ENCODE measurements at regions not wholly inside any gene's neighbourhood (a gene's known extent, or its start where the extent isn't known, plus 50 kb on each side); places are given as distances from the start of the nearest gene placed in this dataset.
A peak's percentile ranks its signal among the peaks of the same experiment; 100 is the strongest.

- H3K36me3 Mint-ChIP-seq = no peaks in the 10 kb centered on the region
- DNase-seq (ENCODE audit: low spot score in 2 of 2) (no peak), ATAC-seq (no peak)
- H3K9me3 Mint-ChIP-seq = no peaks in the 10 kb centered on the region
- H3K27ac Mint-ChIP-seq = no peak overlapping the region
Measured at GRCh38 chr3:150312018-150312657, 96.0 kb upstream of the TSC22D2 start.

- no peaks in the 10 kb centered on the region for H3K9me3 Mint-ChIP-seq
- no peaks in the 10 kb centered on the region for H3K36me3 Mint-ChIP-seq
- DNase-seq (ENCODE audit: low spot score in 2 of 2) (no peak), ATAC-seq (no peak)
- H3K27ac Mint-ChIP-seq = no peak overlapping the region
Measured at GRCh38 chr3:150311156-150311555, 96.9 kb upstream of the TSC22D2 start.

- no peak overlapping the region for H3K27ac Mint-ChIP-seq
- DNase-seq (ENCODE audit: low spot score in 2 of 2) (no peak), ATAC-seq (no peak)
- H3K36me3 Mint-ChIP-seq = no peaks in the 10 kb centered on the region
- no peaks in the 10 kb centered on the region for H3K9me3 Mint-ChIP-seq
Measured at GRCh38 chr3:150309557-150309956, 98.5 kb upstream of the TSC22D2 start.

GRCh38 chr3:150309257-150309542, 98.9 kb upstream of the TSC22D2 start:
- Mint-ChIP-seq H3K27ac (no peak overlapping the region), H3K9me3 (no peaks in the 10 kb centered on the region), H3K36me3 (no peaks in the 10 kb centered on the region)
- ATAC-seq (no peak), DNase-seq (ENCODE audit: low spot score in 2 of 2) (no peak)

GRCh38 chr3:150308481-150309256, 99.4 kb upstream of the TSC22D2 start:
- Mint-ChIP-seq H3K36me3 (no peaks in the 10 kb centered on the region), H3K9me3 (no peaks in the 10 kb centered on the region), H3K27ac (no peak overlapping the region)
- ATAC-seq (no peak), DNase-seq (ENCODE audit: low spot score in 2 of 2) (no peak)

- no peak overlapping the region for H3K27ac Mint-ChIP-seq
- ATAC-seq (no peak), DNase-seq (ENCODE audit: low spot score in 2 of 2) (no peak)
- no peaks in the 10 kb centered on the region for H3K9me3 Mint-ChIP-seq
- no peaks in the 10 kb centered on the region for H3K36me3 Mint-ChIP-seq
Measured at GRCh38 chr3:150308037-150308319, 100.1 kb upstream of the TSC22D2 start.

- DNase-seq (ENCODE audit: low spot score in 2 of 2) = no peak
- ATAC-seq = no peak
- Mint-ChIP-seq H3K36me3 (no peaks in the 10 kb centered on the region), H3K27ac (no peak overlapping the region), H3K9me3 (no peaks in the 10 kb centered on the region)
Measured at GRCh38 chr3:150307311-150308036, 100.6 kb upstream of the TSC22D2 start.

- no peak overlapping the region for H3K27ac Mint-ChIP-seq
- no peaks in the 10 kb centered on the region for H3K36me3 Mint-ChIP-seq
- DNase-seq (ENCODE audit: low spot score in 2 of 2) = no peak
- no peak for ATAC-seq
- H3K9me3 Mint-ChIP-seq = no peaks in the 10 kb centered on the region
Measured at GRCh38 chr3:150306906-150307305, 101.2 kb upstream of the TSC22D2 start.

- Mint-ChIP-seq H3K36me3 (no peaks in the 10 kb centered on the region), H3K27ac (no peak overlapping the region), H3K9me3 (no peaks in the 10 kb centered on the region)
- ATAC-seq = no peak
- DNase-seq (ENCODE audit: low spot score in 2 of 2) = no peak
Measured at GRCh38 chr3:150306083-150306482, 102.0 kb upstream of the TSC22D2 start.

- Mint-ChIP-seq H3K27ac (no peak overlapping the region), H3K36me3 (no peaks in the 10 kb centered on the region), H3K9me3 (no peaks in the 10 kb centered on the region)
- ATAC-seq (peak in 1 of 2 donors; percentile 31), DNase-seq (ENCODE audit: low spot score in 2 of 2) (no peak)
Measured at GRCh38 chr3:150303768-150304167, 104.3 kb upstream of the TSC22D2 start.

- no peaks in the 10 kb centered on the region for H3K9me3 Mint-ChIP-seq
- no peak for DNase-seq (ENCODE audit: low spot score in 2 of 2)
- H3K27ac Mint-ChIP-seq = no peak overlapping the region
- H3K36me3 Mint-ChIP-seq = no peaks in the 10 kb centered on the region
- ATAC-seq = no peak
Measured at GRCh38 chr3:150302246-150302645, 105.9 kb upstream of the TSC22D2 start.

- H3K36me3 Mint-ChIP-seq = no peaks in the 10 kb centered on the region
- ATAC-seq = no peak
- no peak overlapping the region for H3K27ac Mint-ChIP-seq
- H3K9me3 Mint-ChIP-seq = no peaks in the 10 kb centered on the region
- no peak for DNase-seq (ENCODE audit: low spot score in 2 of 2)
Measured at GRCh38 chr3:150300852-150301517, 107.1 kb upstream of the TSC22D2 start.

- H3K27ac Mint-ChIP-seq = no peak overlapping the region
- H3K9me3 Mint-ChIP-seq = no peaks in the 10 kb centered on the region
- DNase-seq (ENCODE audit: low spot score in 2 of 2) (no peak), ATAC-seq (no peak)
- H3K36me3 Mint-ChIP-seq = no peaks in the 10 kb centered on the region
Measured at GRCh38 chr3:150300388-150300787, 107.7 kb upstream of the TSC22D2 start.

GRCh38 chr3:150299201-150299600, 108.9 kb upstream of the TSC22D2 start:
- no peak overlapping the region for H3K27ac Mint-ChIP-seq
- H3K9me3 Mint-ChIP-seq = no peaks in the 10 kb centered on the region
- no peaks in the 10 kb centered on the region for H3K36me3 Mint-ChIP-seq
- DNase-seq (ENCODE audit: low spot score in 2 of 2) = no peak
- no peak for ATAC-seq

GRCh38 chr3:150296966-150297365, 111.1 kb upstream of the TSC22D2 start:
- H3K36me3 Mint-ChIP-seq = no peaks in the 10 kb centered on the region
- no peak for DNase-seq (ENCODE audit: low spot score in 2 of 2)
- no peak for ATAC-seq
- no peak overlapping the region for H3K27ac Mint-ChIP-seq
- no peaks in the 10 kb centered on the region for H3K9me3 Mint-ChIP-seq

- no peak for DNase-seq (ENCODE audit: low spot score in 2 of 2)
- no peak overlapping the region for H3K27ac Mint-ChIP-seq
- no peaks in the 10 kb centered on the region for H3K9me3 Mint-ChIP-seq
- ATAC-seq = no peak
- H3K36me3 Mint-ChIP-seq = no peaks in the 10 kb centered on the region
Measured at GRCh38 chr3:150296123-150296735, 111.9 kb upstream of the TSC22D2 start.

GRCh38 chr3:150293401-150294001, 114.6 kb upstream of the TSC22D2 start:
- ATAC-seq (no peak), DNase-seq (ENCODE audit: low spot score in 2 of 2) (no peak)
- H3K9me3 Mint-ChIP-seq = no peaks in the 10 kb centered on the region
- H3K27ac Mint-ChIP-seq = no peak overlapping the region
- no peaks in the 10 kb centered on the region for H3K36me3 Mint-ChIP-seq
